ENCODE measurements at regions not wholly inside any gene's neighbourhood (a gene's known extent, or its start where the extent isn't known, plus 50 kb on each side); places are given as distances from the start of the nearest gene placed in this dataset.

- DNase-seq (ENCODE audit: low spot score, unreplicated experiment), result no peak
- H3K9me3 Mint-ChIP-seq (ENCODE audit: low read depth), result no peaks in the 10 kb centered on the region
- H3K36me3 Mint-ChIP-seq (ENCODE audit: insufficient read depth), result no peaks in the 10 kb centered on the region
- H3K4me1 Mint-ChIP-seq (ENCODE audit: low read depth), result no peaks in the 10 kb centered on the region
- no peaks in the 10 kb centered on the region for H3K27me3 Mint-ChIP-seq
- H3K4me3 Mint-ChIP-seq (ENCODE audit: low read depth), result no peak overlapping the region
- TF ChIP-seq, protein P1, sequence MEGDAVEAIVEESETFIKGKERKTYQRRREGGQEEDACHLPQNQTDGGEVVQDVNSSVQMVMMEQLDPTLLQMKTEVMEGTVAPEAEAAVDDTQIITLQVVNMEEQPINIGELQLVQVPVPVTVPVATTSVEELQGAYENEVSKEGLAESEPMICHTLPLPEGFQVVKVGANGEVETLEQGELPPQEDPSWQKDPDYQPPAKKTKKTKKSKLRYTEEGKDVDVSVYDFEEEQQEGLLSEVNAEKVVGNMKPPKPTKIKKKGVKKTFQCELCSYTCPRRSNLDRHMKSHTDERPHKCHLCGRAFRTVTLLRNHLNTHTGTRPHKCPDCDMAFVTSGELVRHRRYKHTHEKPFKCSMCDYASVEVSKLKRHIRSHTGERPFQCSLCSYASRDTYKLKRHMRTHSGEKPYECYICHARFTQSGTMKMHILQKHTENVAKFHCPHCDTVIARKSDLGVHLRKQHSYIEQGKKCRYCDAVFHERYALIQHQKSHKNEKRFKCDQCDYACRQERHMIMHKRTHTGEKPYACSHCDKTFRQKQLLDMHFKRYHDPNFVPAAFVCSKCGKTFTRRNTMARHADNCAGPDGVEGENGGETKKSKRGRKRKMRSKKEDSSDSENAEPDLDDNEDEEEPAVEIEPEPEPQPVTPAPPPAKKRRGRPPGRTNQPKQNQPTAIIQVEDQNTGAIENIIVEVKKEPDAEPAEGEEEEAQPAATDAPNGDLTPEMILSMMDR (IDR thresholded peaks at IDR 0.05; ENCODE audit: unreplicated experiment), result no peak
- H3K27ac Mint-ChIP-seq, result no peak overlapping the region
Measured at GRCh38 chr3:643376-643775, 446.8 kb downstream of the CHL1 start.

DNA sequence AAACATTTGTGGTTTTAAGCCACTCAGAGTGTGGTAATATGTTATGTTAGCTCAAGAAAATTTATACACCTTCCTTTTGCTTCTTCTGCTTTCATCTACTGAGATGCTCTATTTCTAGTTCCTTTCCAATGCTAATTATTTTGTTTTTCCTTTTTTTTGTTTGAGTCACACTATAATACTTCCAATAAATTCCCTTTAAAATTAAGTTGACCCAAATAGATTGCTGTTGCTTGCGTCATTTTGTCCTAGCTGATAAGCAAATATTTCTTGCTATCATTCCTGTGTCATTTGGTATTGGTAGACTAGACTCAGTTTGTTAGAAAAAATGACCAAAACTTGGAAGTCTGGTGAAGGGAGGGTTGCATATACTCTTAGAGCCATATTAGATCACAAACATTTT, 437.0 kb upstream of the CNTN6 start:
- Mint-ChIP-seq H3K4me3 (ENCODE audit: low read depth) (no peak overlapping the region), H3K9me3 (ENCODE audit: low read depth) (no peaks in the 10 kb centered on the region), H3K27ac (no peak overlapping the region), H3K4me1 (ENCODE audit: low read depth) (no peaks in the 10 kb centered on the region), H3K36me3 (ENCODE audit: insufficient read depth) (no peaks in the 10 kb centered on the region), H3K27me3 (no peaks in the 10 kb centered on the region)
- no peak for DNase-seq (ENCODE audit: low spot score, unreplicated experiment)
- TF ChIP-seq, protein P1 (IDR thresholded peaks at IDR 0.05; ENCODE audit: unreplicated experiment), result no peak

DNA sequence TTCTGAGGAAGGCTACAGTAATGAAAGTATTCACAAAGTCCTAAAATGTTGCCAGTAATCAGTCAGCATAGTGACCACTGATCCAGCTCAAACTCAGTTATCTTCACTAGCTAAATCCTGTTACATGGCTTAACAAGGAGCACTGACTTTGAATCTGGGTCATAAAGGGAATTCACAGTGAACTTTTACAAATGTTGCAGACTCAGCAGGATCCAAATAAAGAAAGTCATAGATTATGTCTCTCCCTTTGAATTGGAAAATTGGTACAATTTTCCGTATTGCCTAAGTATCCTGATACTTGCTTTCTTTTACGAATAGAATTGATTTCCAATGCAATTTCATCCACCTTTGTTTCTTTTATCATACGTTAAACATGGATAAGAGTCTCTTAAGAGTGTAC, 431.5 kb upstream of the CNTN6 start:
- no peak for DNase-seq (ENCODE audit: low spot score, unreplicated experiment)
- Mint-ChIP-seq H3K4me1 (ENCODE audit: low read depth) (peaks cover 14% of the 10 kb centered on the region), H3K9me3 (ENCODE audit: low read depth) (no peaks in the 10 kb centered on the region)

DNA sequence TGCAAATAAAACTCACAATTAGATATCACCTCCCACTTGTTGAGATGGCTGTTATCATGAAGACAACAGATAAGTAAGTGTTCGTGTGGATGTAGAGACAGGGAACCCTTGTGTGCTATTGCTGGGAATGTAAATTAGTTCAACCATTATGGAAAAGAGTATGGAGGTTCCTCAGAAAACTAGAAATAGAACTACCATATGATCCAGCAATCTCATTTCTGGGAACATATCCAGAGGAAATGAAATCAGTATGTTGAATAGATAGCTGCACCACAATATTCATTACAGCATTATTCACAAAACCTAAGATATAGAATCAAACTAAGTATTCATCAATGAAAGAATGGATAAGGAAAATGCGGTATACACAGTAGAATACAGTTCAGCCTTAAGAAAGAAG, 418.7 kb upstream of the CNTN6 start:
- DNase-seq (ENCODE audit: low spot score, unreplicated experiment), result no peak
- Mint-ChIP-seq H3K27me3 (peaks cover 5% of the 10 kb centered on the region), H3K4me1 (ENCODE audit: low read depth) (peaks cover 5% of the 10 kb centered on the region), H3K9me3 (ENCODE audit: low read depth) (peaks cover 12% of the 10 kb centered on the region), H3K36me3 (ENCODE audit: insufficient read depth) (no peaks in the 10 kb centered on the region), H3K27ac (no peak overlapping the region), H3K4me3 (ENCODE audit: low read depth) (no peak overlapping the region)
- TF ChIP-seq, protein P1 (IDR thresholded peaks at IDR 0.05; ENCODE audit: unreplicated experiment), result no peak

More for the DNA sequence above, 431.5 kb upstream of the CNTN6 start:
- H3K36me3 Mint-ChIP-seq (ENCODE audit: insufficient read depth), result no peaks in the 10 kb centered on the region
- no peak overlapping the region for H3K27ac Mint-ChIP-seq
- no peaks in the 10 kb centered on the region for H3K27me3 Mint-ChIP-seq
- TF ChIP-seq, protein P1 (IDR thresholded peaks at IDR 0.05; ENCODE audit: unreplicated experiment), result no peak
- H3K4me3 Mint-ChIP-seq (ENCODE audit: low read depth), result no peak overlapping the region

DNA sequence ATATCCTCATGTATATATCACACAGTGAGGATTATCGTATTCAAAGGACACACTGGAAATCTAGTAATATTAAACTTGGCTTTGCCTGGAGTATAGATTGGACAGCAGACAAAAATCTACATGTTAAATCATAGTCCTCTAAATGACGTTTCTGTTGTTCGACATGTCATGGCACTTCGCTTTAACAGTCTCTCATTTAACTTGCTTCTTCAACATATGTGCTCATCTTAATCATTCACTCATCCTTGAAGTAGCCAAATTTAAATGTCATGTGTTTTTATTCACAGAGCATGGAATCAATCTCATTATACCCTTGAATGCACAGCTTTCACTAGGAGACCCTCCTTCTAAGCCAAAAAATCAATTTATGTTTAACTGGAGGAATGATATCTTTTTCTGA, 417.0 kb upstream of the CNTN6 start:
- H3K4me3 Mint-ChIP-seq (ENCODE audit: low read depth), result no peak overlapping the region
- H3K36me3 Mint-ChIP-seq (ENCODE audit: insufficient read depth), result no peaks in the 10 kb centered on the region
- H3K9me3 Mint-ChIP-seq (ENCODE audit: low read depth), result peaks cover 12% of the 10 kb centered on the region
- no peak for DNase-seq (ENCODE audit: low spot score, unreplicated experiment)
- peaks cover 5% of the 10 kb centered on the region for H3K4me1 Mint-ChIP-seq (ENCODE audit: low read depth)
- H3K27ac Mint-ChIP-seq, result no peak overlapping the region
- H3K27me3 Mint-ChIP-seq, result peaks cover 9% of the 10 kb centered on the region
- TF ChIP-seq, protein P1 (IDR thresholded peaks at IDR 0.05; ENCODE audit: unreplicated experiment), result no peak

Data from progenitor cell of endocrine pancreas (in vitro differentiated cells).